ENCODE measurements at regions not wholly inside any gene's neighbourhood (a gene's known extent, or its start where the extent isn't known, plus 50 kb on each side); places are given as distances from the start of the nearest gene placed in this dataset.

DNA sequence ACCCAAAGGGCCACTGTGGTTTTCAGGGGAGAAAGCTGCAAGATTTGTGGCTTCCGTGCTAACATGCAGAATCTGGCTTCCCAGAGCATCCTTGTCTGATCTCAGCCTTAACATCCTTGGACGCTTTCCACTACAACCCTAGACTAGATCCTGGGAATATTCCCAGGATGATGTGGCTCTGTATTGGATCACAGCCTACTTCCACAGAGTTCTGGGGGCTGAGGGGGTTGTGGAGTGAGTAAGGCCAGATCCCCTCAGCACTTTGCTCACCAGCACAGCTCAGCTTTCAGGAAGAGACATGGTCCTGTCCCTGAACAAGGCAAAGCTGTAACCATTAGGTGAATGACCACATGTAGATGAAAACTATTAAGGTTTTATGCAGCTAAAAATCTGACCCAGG is 241.3 kb upstream of the MYO3A start:
- H3K4me1 ChIP-seq (ENCODE audit: control insufficient read depth, low read length): peaks cover 8% of the 10 kb centered on the region
- H3K27me3 ChIP-seq (ENCODE audit: control insufficient read depth, low read length): no peaks in the 10 kb centered on the region
- H3F3A ChIP-seq (ENCODE audit: control insufficient read depth, insufficient read depth): no peaks in the 10 kb centered on the region
- no peak overlapping the region for H3K27ac ChIP-seq (ENCODE audit: low read depth, low read length)
- H3K4me3 ChIP-seq (ENCODE audit: low read length): no peak overlapping the region
- H3K36me3 ChIP-seq (ENCODE audit: control insufficient read depth, low read length): no peaks in the 10 kb centered on the region
- H3K9me2 ChIP-seq (replicated peaks; ENCODE audit: control insufficient read depth, low read length): no peaks in the 10 kb centered on the region
- no peaks in the 10 kb centered on the region for H4K20me1 ChIP-seq (ENCODE audit: control insufficient read depth, insufficient read depth, low read depth, low read length)
- no peak overlapping the region for H3K4me2 ChIP-seq (ENCODE audit: low read length)
- H3K9me3 ChIP-seq (ENCODE audit: control insufficient read depth, insufficient read depth, low read length): no peaks in the 10 kb centered on the region
- TF ChIP-seq, protein P1, sequence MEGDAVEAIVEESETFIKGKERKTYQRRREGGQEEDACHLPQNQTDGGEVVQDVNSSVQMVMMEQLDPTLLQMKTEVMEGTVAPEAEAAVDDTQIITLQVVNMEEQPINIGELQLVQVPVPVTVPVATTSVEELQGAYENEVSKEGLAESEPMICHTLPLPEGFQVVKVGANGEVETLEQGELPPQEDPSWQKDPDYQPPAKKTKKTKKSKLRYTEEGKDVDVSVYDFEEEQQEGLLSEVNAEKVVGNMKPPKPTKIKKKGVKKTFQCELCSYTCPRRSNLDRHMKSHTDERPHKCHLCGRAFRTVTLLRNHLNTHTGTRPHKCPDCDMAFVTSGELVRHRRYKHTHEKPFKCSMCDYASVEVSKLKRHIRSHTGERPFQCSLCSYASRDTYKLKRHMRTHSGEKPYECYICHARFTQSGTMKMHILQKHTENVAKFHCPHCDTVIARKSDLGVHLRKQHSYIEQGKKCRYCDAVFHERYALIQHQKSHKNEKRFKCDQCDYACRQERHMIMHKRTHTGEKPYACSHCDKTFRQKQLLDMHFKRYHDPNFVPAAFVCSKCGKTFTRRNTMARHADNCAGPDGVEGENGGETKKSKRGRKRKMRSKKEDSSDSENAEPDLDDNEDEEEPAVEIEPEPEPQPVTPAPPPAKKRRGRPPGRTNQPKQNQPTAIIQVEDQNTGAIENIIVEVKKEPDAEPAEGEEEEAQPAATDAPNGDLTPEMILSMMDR (IDR thresholded peaks at IDR 0.05; ENCODE audit: low read depth, low read length, poor library complexity, severe bottlenecking): no peak
- no peak for TF ChIP-seq EZH2phosphoT487 (IDR thresholded peaks at IDR 0.05; ENCODE audit: borderline replicate concordance, low read length)
- H3K79me2 ChIP-seq (ENCODE audit: control insufficient read depth, low read length): no peaks in the 10 kb centered on the region

DNA sequence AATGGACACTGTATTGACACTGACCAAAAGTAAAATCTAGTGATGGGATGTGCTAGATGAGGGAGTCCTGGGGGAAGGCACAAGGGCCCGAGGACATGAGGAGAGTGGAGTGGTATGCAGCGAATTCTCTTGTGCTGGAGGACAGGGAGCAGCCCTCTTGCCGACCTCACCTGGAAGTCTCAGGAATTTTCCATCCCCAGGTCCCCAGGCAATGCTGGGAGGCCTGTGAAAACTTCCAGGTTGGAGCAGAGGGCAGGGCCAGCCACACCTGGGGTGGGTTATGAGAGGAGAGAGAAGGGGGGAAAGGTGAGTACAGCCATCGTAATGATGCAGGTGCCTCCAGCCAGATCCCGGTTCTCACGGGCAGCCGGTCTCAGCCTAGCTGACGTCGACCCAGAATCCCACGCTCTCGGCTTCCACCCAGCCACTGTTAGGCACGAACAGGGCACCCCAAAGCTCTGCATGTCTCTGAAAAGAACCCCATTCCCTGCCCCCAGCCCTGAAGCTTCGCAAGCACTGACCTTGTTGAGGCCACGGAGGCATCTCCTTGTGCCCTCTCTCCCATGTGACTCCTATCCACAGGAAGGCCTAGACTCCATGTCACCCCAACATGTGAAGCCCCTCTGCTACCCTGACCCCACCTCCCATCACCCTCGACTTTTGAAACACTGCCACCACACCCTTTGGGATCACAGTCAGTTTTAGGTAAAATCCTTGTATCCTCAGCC is 239.7 kb upstream of the MYO3A start:
- no peaks in the 10 kb centered on the region for H4K20me1 ChIP-seq (ENCODE audit: control insufficient read depth, insufficient read depth, low read depth, low read length)
- no peaks in the 10 kb centered on the region for H3F3A ChIP-seq (ENCODE audit: control insufficient read depth, insufficient read depth)
- H3K9me3 ChIP-seq (ENCODE audit: control insufficient read depth, insufficient read depth, low read length): no peaks in the 10 kb centered on the region
- H3K27ac ChIP-seq (ENCODE audit: low read depth, low read length): no peak overlapping the region
- no peak overlapping the region for H3K4me3 ChIP-seq (ENCODE audit: low read length)
- no peaks in the 10 kb centered on the region for H3K9me2 ChIP-seq (replicated peaks; ENCODE audit: control insufficient read depth, low read length)
- no peak for TF ChIP-seq EZH2phosphoT487 (IDR thresholded peaks at IDR 0.05; ENCODE audit: borderline replicate concordance, low read length)
- TF ChIP-seq, protein P1 (IDR thresholded peaks at IDR 0.05; ENCODE audit: low read depth, low read length, poor library complexity, severe bottlenecking): no peak
- H3K4me1 ChIP-seq (ENCODE audit: control insufficient read depth, low read length): peaks cover 8% of the 10 kb centered on the region
- H3K79me2 ChIP-seq (ENCODE audit: control insufficient read depth, low read length): no peaks in the 10 kb centered on the region
- H3K4me2 ChIP-seq (ENCODE audit: low read length): no peak overlapping the region
- no peaks in the 10 kb centered on the region for H3K36me3 ChIP-seq (ENCODE audit: control insufficient read depth, low read length)
- no peaks in the 10 kb centered on the region for H3K27me3 ChIP-seq (ENCODE audit: control insufficient read depth, low read length)

DNA sequence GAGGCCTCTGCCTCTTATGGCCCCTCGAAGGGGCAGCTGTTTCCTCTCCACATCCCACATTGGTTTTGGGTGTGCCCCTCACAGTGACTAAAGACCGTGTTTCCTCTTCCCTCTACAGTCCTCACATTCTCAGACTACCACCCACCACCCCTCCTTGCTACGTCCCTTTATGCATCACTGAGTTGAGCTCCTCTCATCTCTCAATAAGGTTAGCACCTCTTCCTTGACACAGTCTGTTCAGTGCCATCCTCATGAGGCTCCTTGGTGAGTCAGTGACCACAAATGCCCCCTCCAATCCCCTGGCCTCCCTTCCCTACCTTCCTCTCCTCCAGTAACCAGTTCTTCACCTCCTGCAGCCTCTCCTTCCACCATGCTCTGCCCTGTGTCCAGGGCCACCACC is 239.1 kb upstream of the MYO3A start:
- Histone ChIP-seq H3K4me2 (ENCODE audit: low read length) (no peak overlapping the region), H3K9me3 (ENCODE audit: control insufficient read depth, insufficient read depth, low read length) (no peaks in the 10 kb centered on the region), H3K9me2 (replicated peaks; ENCODE audit: control insufficient read depth, low read length) (no peaks in the 10 kb centered on the region), H4K20me1 (ENCODE audit: control insufficient read depth, insufficient read depth, low read depth, low read length) (no peaks in the 10 kb centered on the region), H3K4me3 (ENCODE audit: low read length) (no peak overlapping the region), H3K27me3 (ENCODE audit: control insufficient read depth, low read length) (no peaks in the 10 kb centered on the region), H3K4me1 (ENCODE audit: control insufficient read depth, low read length) (peaks cover 8% of the 10 kb centered on the region), H3K27ac (ENCODE audit: low read depth, low read length) (no peak overlapping the region), H3F3A (ENCODE audit: control insufficient read depth, insufficient read depth) (no peaks in the 10 kb centered on the region), H3K36me3 (ENCODE audit: control insufficient read depth, low read length) (no peaks in the 10 kb centered on the region), H3K79me2 (ENCODE audit: control insufficient read depth, low read length) (no peaks in the 10 kb centered on the region)
- TF ChIP-seq EZH2phosphoT487 (IDR thresholded peaks at IDR 0.05; ENCODE audit: borderline replicate concordance, low read length): no peak
- TF ChIP-seq, protein P1 (IDR thresholded peaks at IDR 0.05; ENCODE audit: low read depth, low read length, poor library complexity, severe bottlenecking): no peak

Measured in DOHH2 (cell line).